ENCODE measurements at regions not wholly inside any gene's neighbourhood (a gene's known extent, or its start where the extent isn't known, plus 50 kb on each side); places are given as distances from the start of the nearest gene placed in this dataset.

DNA sequence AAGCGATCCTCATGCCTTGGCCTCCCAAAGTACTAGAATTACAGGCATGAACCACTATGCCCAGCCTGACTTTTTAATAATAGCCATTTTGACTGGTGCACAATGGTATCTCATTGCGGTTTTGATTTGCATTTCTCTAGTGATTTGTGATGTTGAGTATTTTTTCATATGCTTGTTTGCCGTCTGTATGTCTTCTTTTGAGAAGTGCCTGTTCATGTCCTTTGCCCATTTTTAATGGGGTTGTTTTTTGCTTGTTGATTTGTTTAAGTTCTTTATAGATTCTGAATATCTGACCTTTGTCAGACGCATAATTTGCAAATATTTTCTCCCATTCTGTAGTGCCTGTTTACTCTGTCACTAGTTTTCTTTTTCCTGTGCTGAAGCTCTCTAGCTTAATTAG is 219.2 kb upstream of the CTBP2 start:
- Histone ChIP-seq H2AFZ (ENCODE audit: low read depth, low read length, poor library complexity, severe bottlenecking) (no peak overlapping the region), H3K9ac (ENCODE audit: low read length) (no peak overlapping the region), H3K27ac (ENCODE audit: low read depth, low read length) (no peak overlapping the region), H4K20me1 (ENCODE audit: insufficient read depth) (no peaks in the 10 kb centered on the region), H3K4me1 (ENCODE audit: control insufficient read depth in 1 of 2, insufficient read depth in 2 of 2, low read length in 2 of 2) (no peaks in the 10 kb centered on the region), H3K4me2 (ENCODE audit: low read length) (no peak overlapping the region), H3K27me3 (ENCODE audit: insufficient read depth, low read length) (no peaks in the 10 kb centered on the region), H3K79me2 (ENCODE audit: insufficient read depth, low read length) (no peaks in the 10 kb centered on the region), H3K9me2 (ENCODE audit: insufficient read depth) (no peaks in the 10 kb centered on the region), H3K9me3 (ENCODE audit: control insufficient read depth in 1 of 2, insufficient read depth in 1 of 2, low read depth in 1 of 2, low read length in 2 of 2) (no peaks in the 10 kb centered on the region), H3K4me3 (replicated peaks in 1 of 2; ENCODE audit: low read depth in 1 of 2, low read length in 2 of 2) (no peak overlapping the region), H3K36me3 (ENCODE audit: control insufficient read depth in 1 of 2, insufficient read depth in 2 of 2, low read length in 2 of 2) (no peaks in the 10 kb centered on the region)
- intact Hi-C loops (cut with micrococcal nuclease) = loop anchor here (5.0 kb wide), 1 partner anchor 847 kb away; no protein-coding TSS in a partner anchor
- TF ChIP-seq, protein P1, sequence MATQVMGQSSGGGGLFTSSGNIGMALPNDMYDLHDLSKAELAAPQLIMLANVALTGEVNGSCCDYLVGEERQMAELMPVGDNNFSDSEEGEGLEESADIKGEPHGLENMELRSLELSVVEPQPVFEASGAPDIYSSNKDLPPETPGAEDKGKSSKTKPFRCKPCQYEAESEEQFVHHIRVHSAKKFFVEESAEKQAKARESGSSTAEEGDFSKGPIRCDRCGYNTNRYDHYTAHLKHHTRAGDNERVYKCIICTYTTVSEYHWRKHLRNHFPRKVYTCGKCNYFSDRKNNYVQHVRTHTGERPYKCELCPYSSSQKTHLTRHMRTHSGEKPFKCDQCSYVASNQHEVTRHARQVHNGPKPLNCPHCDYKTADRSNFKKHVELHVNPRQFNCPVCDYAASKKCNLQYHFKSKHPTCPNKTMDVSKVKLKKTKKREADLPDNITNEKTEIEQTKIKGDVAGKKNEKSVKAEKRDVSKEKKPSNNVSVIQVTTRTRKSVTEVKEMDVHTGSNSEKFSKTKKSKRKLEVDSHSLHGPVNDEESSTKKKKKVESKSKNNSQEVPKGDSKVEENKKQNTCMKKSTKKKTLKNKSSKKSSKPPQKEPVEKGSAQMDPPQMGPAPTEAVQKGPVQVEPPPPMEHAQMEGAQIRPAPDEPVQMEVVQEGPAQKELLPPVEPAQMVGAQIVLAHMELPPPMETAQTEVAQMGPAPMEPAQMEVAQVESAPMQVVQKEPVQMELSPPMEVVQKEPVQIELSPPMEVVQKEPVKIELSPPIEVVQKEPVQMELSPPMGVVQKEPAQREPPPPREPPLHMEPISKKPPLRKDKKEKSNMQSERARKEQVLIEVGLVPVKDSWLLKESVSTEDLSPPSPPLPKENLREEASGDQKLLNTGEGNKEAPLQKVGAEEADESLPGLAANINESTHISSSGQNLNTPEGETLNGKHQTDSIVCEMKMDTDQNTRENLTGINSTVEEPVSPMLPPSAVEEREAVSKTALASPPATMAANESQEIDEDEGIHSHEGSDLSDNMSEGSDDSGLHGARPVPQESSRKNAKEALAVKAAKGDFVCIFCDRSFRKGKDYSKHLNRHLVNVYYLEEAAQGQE (IDR thresholded peaks at IDR 0.05; ENCODE audit: low read depth) = no peak
- TF ChIP-seq, protein P2, sequence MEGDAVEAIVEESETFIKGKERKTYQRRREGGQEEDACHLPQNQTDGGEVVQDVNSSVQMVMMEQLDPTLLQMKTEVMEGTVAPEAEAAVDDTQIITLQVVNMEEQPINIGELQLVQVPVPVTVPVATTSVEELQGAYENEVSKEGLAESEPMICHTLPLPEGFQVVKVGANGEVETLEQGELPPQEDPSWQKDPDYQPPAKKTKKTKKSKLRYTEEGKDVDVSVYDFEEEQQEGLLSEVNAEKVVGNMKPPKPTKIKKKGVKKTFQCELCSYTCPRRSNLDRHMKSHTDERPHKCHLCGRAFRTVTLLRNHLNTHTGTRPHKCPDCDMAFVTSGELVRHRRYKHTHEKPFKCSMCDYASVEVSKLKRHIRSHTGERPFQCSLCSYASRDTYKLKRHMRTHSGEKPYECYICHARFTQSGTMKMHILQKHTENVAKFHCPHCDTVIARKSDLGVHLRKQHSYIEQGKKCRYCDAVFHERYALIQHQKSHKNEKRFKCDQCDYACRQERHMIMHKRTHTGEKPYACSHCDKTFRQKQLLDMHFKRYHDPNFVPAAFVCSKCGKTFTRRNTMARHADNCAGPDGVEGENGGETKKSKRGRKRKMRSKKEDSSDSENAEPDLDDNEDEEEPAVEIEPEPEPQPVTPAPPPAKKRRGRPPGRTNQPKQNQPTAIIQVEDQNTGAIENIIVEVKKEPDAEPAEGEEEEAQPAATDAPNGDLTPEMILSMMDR (IDR thresholded peaks at IDR 0.05 in 2 of 3, conservative IDR thresholded peaks at IDR 0.05 in 1 of 3; ENCODE audit: borderline replicate concordance in 1 of 3, insufficient read depth in 1 of 3, low read depth in 2 of 3, low read length in 2 of 3) = no peak
- TF ChIP-seq ELF1 (IDR thresholded peaks at IDR 0.05; ENCODE audit: borderline replicate concordance, low read depth) = no peak
- no peak for TF ChIP-seq CEBPB (IDR thresholded peaks at IDR 0.05; ENCODE audit: low read depth)
- no peak for TF ChIP-seq JUND (IDR thresholded peaks at IDR 0.05)
- TF ChIP-seq SP1 (IDR thresholded peaks at IDR 0.05; ENCODE audit: low read depth) = no peak
- no peak for TF ChIP-seq ZFX (IDR thresholded peaks at IDR 0.05)
- no peak for TF ChIP-seq CBX3 (IDR thresholded peaks at IDR 0.05; ENCODE audit: low read depth)
- no peak for ATAC-seq
- ChIA-PET POLR2A (no interaction called here), RAD21 (ENCODE audit: low non-redundant PET in 1 of 2, low total read pairs in 2 of 2, uncharacterized antibody in 2 of 2, unreplicated experiment in 2 of 2) (no interaction called here), CTCF (no interaction called here)
- no peak for DNase-seq (ENCODE audit: low read depth, low spot score)
- BruUV-seq (replicated peaks) = no TSS peak

All from HCT116 (cell line).